GM12878 (cell line): ENCODE measurements at regions not wholly inside any gene's neighbourhood (a gene's known extent, or its start where the extent isn't known, plus 50 kb on each side); places are given as distances from the start of the nearest gene placed in this dataset.

Experiments
- ATAC-seq: fragments of 200-7000 bp; cut with Tn5 transposase; 3 replicates; pipeline ENCODE4 v1.9.1; 2020; ENCODE audit warnings: mild to moderate bottlenecking, moderate library complexity
- BruUV-seq: library from RNA; stranded (reverse); fragments of 400-500 nt; replicated peaks from 2 replicates; lab custom pipeline; 2021; lab: Mats Ljungman, UMichigan
- CTCF ChIA-PET: fragments of 300-600 bp; sonication (Branson Sonifier 250); formaldehyde crosslinking; extraction: SDS; loops from one replicate; lab custom pipeline; 2021; ENCODE audit warnings: inconsistent platforms; lab: Yijun Ruan, JAX
- POLR2A ChIA-PET: fragments of 350-600 bp; formaldehyde crosslinking; extraction: SDS; loops from one replicate; lab custom pipeline; 2021; ENCODE audit warnings: inconsistent platforms; lab: Charles Lee
- RAD21 ChIA-PET: fragments of 300-600 bp; sonication (Branson Sonifier 250); formaldehyde crosslinking; loops from one replicate; lab custom pipeline; 2023; ENCODE audit warnings: antibody characterized with exemption; ENCODE audit not compliant: unreplicated experiment; lab: Charles Lee
- SMC1A ChIA-PET: fragments of 300-600 bp; sonication (Branson Sonifier 250); formaldehyde crosslinking; loops from one replicate; lab custom pipeline; 2023; ENCODE audit not compliant: unreplicated experiment, uncharacterized antibody; lab: Charles Lee
- DNase-seq: peaks from one replicate; pipeline ENCODE4 v3.0.0-alpha.2; 2011; ENCODE audit warnings: low read depth, low spot score
- FAIRE-seq: peaks from 3 replicates; lab custom pipeline; 2011; peaks lifted over from hg19 to GRCh38; lab: Jason Lieb, UNC
- H2AFZ ChIP-seq: 2 replicates; pipeline ENCODE4 v1.6.0; 2011; ENCODE audit warnings: low read depth, low read length, control low read depth; ENCODE audit not compliant: control insufficient read depth
- H3K27ac ChIP-seq: 2 replicates; pipeline ENCODE4 v1.5.1; 2011; ENCODE audit warnings: control low read depth; ENCODE audit not compliant: control insufficient read depth, insufficient read depth
- H3K27me3 ChIP-seq, 2 experiments: replicated peaks in 1 of 2; 2 replicates each; pipeline versions ENCODE4 v1.6.0 to v1.6.1; 2011; ENCODE audit warnings: low read length in 1 of 2; ENCODE audit not compliant: control insufficient read depth in 2 of 2, insufficient read depth in 2 of 2
- H3K36me3 ChIP-seq, 2 experiments: 2 replicates each; pipeline ENCODE4 v1.5.1; 2011; ENCODE audit warnings: low read length in 1 of 2; ENCODE audit not compliant: control insufficient read depth in 2 of 2, insufficient read depth in 2 of 2
- H3K4me1 ChIP-seq: 2 replicates; pipeline ENCODE4 v1.6.1; 2011; ENCODE audit warnings: mild to moderate bottlenecking, low read length, moderate library complexity, mixed read lengths; ENCODE audit not compliant: control insufficient read depth, insufficient read depth
- H3K4me2 ChIP-seq: 2 replicates; pipeline ENCODE4 v1.6.0; 2011; ENCODE audit warnings: control low read depth; ENCODE audit not compliant: control insufficient read depth, insufficient read depth
- H3K4me3 ChIP-seq: fragments of 200-600 bp; sonication (generic); 2 replicates; pipeline ENCODE4 v1.5.1; 2016
- H3K79me2 ChIP-seq: 2 replicates; pipeline ENCODE4 v1.6.0; 2011; ENCODE audit warnings: low read length; ENCODE audit not compliant: control insufficient read depth, insufficient read depth
- H3K9ac ChIP-seq: 2 replicates; pipeline ENCODE4 v1.8.0; 2011; ENCODE audit warnings: low read length, control low read depth, mixed read lengths; ENCODE audit not compliant: control insufficient read depth, insufficient read depth
- H3K9me3 ChIP-seq: replicated peaks from 3 replicates; pipeline ENCODE4 v1.5.1; 2011; ENCODE audit warnings: mild to moderate bottlenecking, low read length; ENCODE audit not compliant: control insufficient read depth, insufficient read depth
- H4K20me1 ChIP-seq: 2 replicates; pipeline ENCODE4 v1.6.0; 2011; ENCODE audit not compliant: control insufficient read depth, insufficient read depth
- BCL3 ChIP-seq: IDR thresholded peaks from 2 replicates; pipeline ENCODE4 v1.6.1; 2011; ENCODE audit warnings: borderline replicate concordance, low read depth, mild to moderate bottlenecking, moderate library complexity, low read length; ENCODE audit not compliant: insufficient read depth, poor library complexity, severe bottlenecking
- CTCF ChIP-seq, 3 experiments: IDR thresholded peaks in 2 of 3; conservative IDR thresholded peaks in 1 of 3; 2 replicates each; pipeline ENCODE4 v1.5.1; 2011; ENCODE audit warnings: low read depth in 3 of 3, low read length in 3 of 3, mild to moderate bottlenecking in 3 of 3, control low read depth in 2 of 3, moderate library complexity in 2 of 3, inconsistent platforms in 1 of 3, mixed read lengths in 1 of 3; ENCODE audit not compliant: control insufficient read depth in 2 of 3, insufficient read depth in 1 of 3; ENCODE audit errors: extremely low read depth in 1 of 3
- FOXK2 ChIP-seq: fragments of 450-650 bp; IDR thresholded peaks from 2 replicates; pipeline ENCODE4 v1.6.1; 2017; ENCODE audit warnings: mild to moderate bottlenecking, moderate library complexity
- MYC ChIP-seq: IDR thresholded peaks from 2 replicates; pipeline ENCODE4 v1.6.1; 2011; ENCODE audit warnings: mild to moderate bottlenecking, low read length, moderate library complexity, inconsistent platforms; ENCODE audit not compliant: insufficient read depth, insufficient replicate concordance, insufficient read length, severe bottlenecking
- NFIC ChIP-seq: IDR thresholded peaks from 2 replicates; pipeline ENCODE4 v1.6.1; 2012; ENCODE audit warnings: low read depth, mild to moderate bottlenecking, inconsistent platforms, low read length, moderate library complexity
- NR2F1 ChIP-seq: fragments of 450-650 bp; conservative IDR thresholded peaks from 2 replicates; pipeline ENCODE4 v1.6.1; 2017; ENCODE audit warnings: mild to moderate bottlenecking
- RELB ChIP-seq: fragments of 450-650 bp; IDR thresholded peaks from 2 replicates; pipeline ENCODE4 v1.6.1; 2017; ENCODE audit warnings: low read depth, mild to moderate bottlenecking, moderate library complexity
- SMAD1 ChIP-seq: fragments of 450-650 bp; IDR thresholded peaks from 2 replicates; pipeline ENCODE4 v1.6.1; 2018; ENCODE audit warnings: mild to moderate bottlenecking, low read depth; ENCODE audit not compliant: partially characterized antibody
- SMAD5 ChIP-seq: IDR thresholded peaks from 2 replicates; pipeline ENCODE4 v1.6.1; 2016; ENCODE audit warnings: antibody characterized with exemption, low read depth
- STAT1 ChIP-seq: fragments of 450-650 bp; conservative IDR thresholded peaks from 2 replicates; pipeline ENCODE4 v1.6.1; 2014; ENCODE audit warnings: antibody characterized with exemption, mild to moderate bottlenecking
- WGBS: methylation state at CpG from one replicate; pipeline ENCODE4 v1.1.6; 2016; ENCODE audit warnings: low lambda C conversion rate; ENCODE audit not compliant: insufficient replicate concordance, insufficient coverage; ENCODE audit errors: missing lambda C conversion rate; 5-methylcytosine and 5-hydroxymethylcytosine counted together
- in situ Hi-C: fragments of 300-500 bp; cut with MboI; formaldehyde crosslinking; loops from 9 replicates; pipeline ENCODE4 v1.14.3; 2018; ENCODE audit warnings: mixed read lengths
- intact Hi-C: fragments of 100-400 bp; cut with micrococcal nuclease; formaldehyde crosslinking; loops from one replicate; pipeline ENCODE4 v1.14.2; 2022; ENCODE audit not compliant: unreplicated experiment
- TF ChIP-seq, protein P1 (sequence below): IDR thresholded peaks from 2 replicates; pipeline ENCODE4 v1.6.1; 2012; ENCODE audit warnings: low read depth, low read length, improper control_type of control experiment
- TF ChIP-seq, protein P2 (sequence below): fragments of 450-650 bp; conservative IDR thresholded peaks from 2 replicates; pipeline ENCODE4 v1.6.1; 2017; ENCODE audit warnings: mild to moderate bottlenecking, moderate library complexity

DNA sequence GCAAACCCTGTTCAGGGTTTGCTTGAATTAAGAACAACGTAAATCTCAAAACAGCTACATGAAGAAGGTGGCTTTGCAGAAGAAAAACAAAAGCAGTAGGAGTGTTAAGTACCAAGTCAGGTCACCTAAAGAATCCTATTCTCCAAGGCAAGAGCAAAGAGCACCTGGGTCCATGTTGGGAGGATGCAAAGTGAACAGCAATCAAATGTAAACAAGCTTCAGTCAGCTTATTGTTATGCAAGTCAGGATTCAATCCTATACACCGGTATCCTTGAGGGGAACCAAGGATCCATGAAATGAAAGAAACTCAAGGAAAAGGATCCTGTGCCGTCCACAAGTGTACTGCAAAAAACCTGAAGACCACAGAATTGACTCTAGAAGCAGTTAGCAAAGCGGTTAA, 261.0 kb upstream of the DDX18 start (continued):
- no peak for TF ChIP-seq RELB
- TF ChIP-seq MYC, result no peak
- TF ChIP-seq NR2F1, result no peak
- no peak for TF ChIP-seq SMAD5
- TF ChIP-seq STAT1, result no peak
- TF ChIP-seq CTCF (IDR thresholded peaks at IDR 0.05 in 2 of 3, conservative IDR thresholded peaks at IDR 0.05 in 1 of 3; ENCODE audit: control insufficient read depth in 2 of 3, extremely low read depth in 1 of 3, insufficient read depth in 1 of 3, low read depth in 3 of 3, low read length in 3 of 3), result no peak

GRCh38 chr2:117555965-117556364, 258.5 kb upstream of the DDX18 start:
- no peak for FAIRE-seq
- intact Hi-C loops (no loop called here), in situ Hi-C loops (no loop called here)
- Histone ChIP-seq H3K4me1 (no peaks in the 10 kb centered on the region), H3K27ac (no peak overlapping the region), H3K27me3 (no peaks in the 10 kb centered on the region), H4K20me1 (no peaks in the 10 kb centered on the region), H3K9ac (no peak overlapping the region), H3K4me2 (no peak overlapping the region), H2AFZ (no peak overlapping the region), H3K9me3 (no peaks in the 10 kb centered on the region), H3K79me2 (no peaks in the 10 kb centered on the region), H3K36me3 (no peaks in the 10 kb centered on the region), H3K4me3 (no peak overlapping the region)
- no peak for ATAC-seq
- RAD21 ChIA-PET, result no interaction called here
- POLR2A ChIA-PET, result no interaction called here
- no TSS peak for BruUV-seq
- SMC1A ChIA-PET, result interaction anchor here (0.9 to 1.1 kb wide), 2 partner anchors 10 to 16 kb away, joined by 4 read pairs; no protein-coding TSS in a partner anchor
- WGBS, result 41% methylated on average over 5 of the region's 5 CpGs
- CTCF ChIA-PET, result no interaction called here
- no peak for DNase-seq
- TF ChIP-seq RELB, result no peak
- TF ChIP-seq BCL3, result no peak
- TF ChIP-seq, protein P1, sequence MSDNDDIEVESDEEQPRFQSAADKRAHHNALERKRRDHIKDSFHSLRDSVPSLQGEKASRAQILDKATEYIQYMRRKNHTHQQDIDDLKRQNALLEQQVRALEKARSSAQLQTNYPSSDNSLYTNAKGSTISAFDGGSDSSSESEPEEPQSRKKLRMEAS, result no peak
- no peak for TF ChIP-seq SMAD1
- TF ChIP-seq NFIC, result no peak
- TF ChIP-seq, protein P2, sequence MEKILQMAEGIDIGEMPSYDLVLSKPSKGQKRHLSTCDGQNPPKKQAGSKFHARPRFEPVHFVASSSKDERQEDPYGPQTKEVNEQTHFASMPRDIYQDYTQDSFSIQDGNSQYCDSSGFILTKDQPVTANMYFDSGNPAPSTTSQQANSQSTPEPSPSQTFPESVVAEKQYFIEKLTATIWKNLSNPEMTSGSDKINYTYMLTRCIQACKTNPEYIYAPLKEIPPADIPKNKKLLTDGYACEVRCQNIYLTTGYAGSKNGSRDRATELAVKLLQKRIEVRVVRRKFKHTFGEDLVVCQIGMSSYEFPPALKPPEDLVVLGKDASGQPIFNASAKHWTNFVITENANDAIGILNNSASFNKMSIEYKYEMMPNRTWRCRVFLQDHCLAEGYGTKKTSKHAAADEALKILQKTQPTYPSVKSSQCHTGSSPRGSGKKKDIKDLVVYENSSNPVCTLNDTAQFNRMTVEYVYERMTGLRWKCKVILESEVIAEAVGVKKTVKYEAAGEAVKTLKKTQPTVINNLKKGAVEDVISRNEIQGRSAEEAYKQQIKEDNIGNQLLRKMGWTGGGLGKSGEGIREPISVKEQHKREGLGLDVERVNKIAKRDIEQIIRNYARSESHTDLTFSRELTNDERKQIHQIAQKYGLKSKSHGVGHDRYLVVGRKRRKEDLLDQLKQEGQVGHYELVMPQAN, result no peak
- no peak for TF ChIP-seq FOXK2
